GM23338 (cell line): ENCODE measurements at regions not wholly inside any gene's neighbourhood (a gene's known extent, or its start where the extent isn't known, plus 50 kb on each side); places are given as distances from the start of the nearest gene placed in this dataset.

Experiments used
- ATAC-seq: fragments of 200-7000 bp; cut with Tn5 transposase; 3 replicates; pipeline ENCODE4 v1.9.1; 2020
- DNase-seq: peaks from one replicate; pipeline ENCODE4 v3.0.0-alpha.2; 2015; ENCODE audit warnings: low spot score
- H2AFZ ChIP-seq: fragments of 200-600 bp; sonication (generic); 2 replicates; pipeline ENCODE4 v1.8.0; 2016; ENCODE audit warnings: antibody characterized with exemption, mild to moderate bottlenecking, moderate library complexity
- H3F3A ChIP-seq: fragments of 200-600 bp; sonication (generic); replicated peaks from 2 replicates; pipeline ENCODE4 v1.8.0; 2017; ENCODE audit warnings: antibody characterized with exemption, mixed run types, low read depth
- H3K27ac ChIP-seq: fragments of 200-600 bp; sonication (generic); 2 replicates; pipeline ENCODE4 v1.6.1; 2016; ENCODE audit warnings: low read depth
- H3K27me3 ChIP-seq: fragments of 200-600 bp; sonication (generic); 2 replicates; pipeline ENCODE4 v1.8.0; 2016; ENCODE audit warnings: mild to moderate bottlenecking, mixed run types, moderate library complexity; ENCODE audit not compliant: insufficient read depth
- H3K36me3 ChIP-seq: fragments of 200-600 bp; sonication (generic); 2 replicates; pipeline ENCODE4 v1.8.0; 2016; ENCODE audit warnings: mild to moderate bottlenecking; ENCODE audit not compliant: insufficient read depth
- H3K4me1 ChIP-seq: fragments of 200-600 bp; sonication (generic); 2 replicates; pipeline ENCODE4 v1.8.0; 2016; ENCODE audit warnings: mild to moderate bottlenecking, moderate library complexity; ENCODE audit not compliant: insufficient read depth
- H3K4me2 ChIP-seq: fragments of 200-600 bp; sonication (generic); 2 replicates; pipeline ENCODE4 v1.7.1; 2017; ENCODE audit warnings: mixed run types
- H3K4me3 ChIP-seq: fragments of 200-600 bp; sonication (generic); 2 replicates; pipeline ENCODE4 v1.6.1; 2016; ENCODE audit warnings: mixed run types
- H3K79me2 ChIP-seq: fragments of 200-600 bp; sonication (generic); replicated peaks from 2 replicates; pipeline ENCODE4 v1.8.0; 2017; ENCODE audit warnings: mild to moderate bottlenecking; ENCODE audit not compliant: insufficient read depth
- H3K9me2 ChIP-seq: fragments of 200-600 bp; sonication (generic); 2 replicates; pipeline ENCODE4 v1.8.0; 2017; ENCODE audit not compliant: insufficient read depth
- H4K20me1 ChIP-seq: fragments of 200-600 bp; sonication (generic); replicated peaks from 2 replicates; pipeline ENCODE4 v1.8.0; 2017; ENCODE audit warnings: mild to moderate bottlenecking; ENCODE audit not compliant: insufficient read depth
- H3K27ac Mint-ChIP-seq: 2 replicates; pipeline ENCODE4 v1.8.0; 2020; ENCODE audit warnings: inconsistent platforms, mild to moderate bottlenecking, moderate library complexity, mixed read lengths
- H3K27me3 Mint-ChIP-seq: 3 replicates; pipeline ENCODE4 v1.8.0; 2022; ENCODE audit warnings: low read depth, mild to moderate bottlenecking, moderate library complexity, mixed read lengths, inconsistent platforms; ENCODE audit not compliant: insufficient read depth, poor library complexity
- H3K36me3 Mint-ChIP-seq: 3 replicates; pipeline ENCODE4 v1.8.0; 2021; ENCODE audit warnings: low read depth, mild to moderate bottlenecking, inconsistent platforms, moderate library complexity, mixed read lengths
- H3K4me1 Mint-ChIP-seq: 3 replicates; pipeline ENCODE4 v1.8.0; 2020; ENCODE audit warnings: mild to moderate bottlenecking, inconsistent platforms, mixed read lengths
- H3K4me3 Mint-ChIP-seq: 3 replicates; pipeline ENCODE4 v1.8.0; 2021; ENCODE audit warnings: moderate library complexity, mild to moderate bottlenecking, inconsistent platforms, mixed read lengths
- H3K9me3 Mint-ChIP-seq: 3 replicates; pipeline ENCODE4 v1.8.0; 2020; ENCODE audit warnings: moderate library complexity, mild to moderate bottlenecking, inconsistent platforms, mixed read lengths
- NANOG ChIP-seq: IDR thresholded peaks from 2 replicates; pipeline ENCODE4 v1.6.1; 2016; ENCODE audit warnings: antibody characterized with exemption, borderline replicate concordance
- ZNF462 ChIP-seq: fragments of 250-450 bp; sonication (Bioruptor Pico); IDR thresholded peaks from 2 replicates; pipeline ENCODE4 v1.5.0; 2020; ENCODE audit warnings: mild to moderate bottlenecking, moderate library complexity

GRCh38 chr6:23561732-23562131, 564.3 kb upstream of the NRSN1 start:
- H3K27me3 Mint-ChIP-seq, result peaks cover 2% of the 10 kb centered on the region
- peaks cover 2% of the 10 kb centered on the region; the same call in 1 of the 2 replicates for H3K9me2 ChIP-seq
- no peak overlapping the region for H3K27ac ChIP-seq

More at GRCh38 chr6:23561732-23562131, 564.3 kb upstream of the NRSN1 start:
- Histone ChIP-seq H4K20me1 (no peaks in the 10 kb centered on the region), H2AFZ (peak overlapping the region; percentile 88; the same call in 1 of the 2 replicates), H3K79me2 (no peaks in the 10 kb centered on the region), H3K4me3 (no peak overlapping the region), H3K4me2 (no peak overlapping the region), H3K27me3 (no peaks in the 10 kb centered on the region), H3F3A (no peaks in the 10 kb centered on the region), H3K36me3 (no peaks in the 10 kb centered on the region), H3K4me1 (peaks cover 6% of the 10 kb centered on the region; the same call in 1 of the 2 replicates)
- DNase-seq (no peak), ATAC-seq (peak; percentile 90)
- Mint-ChIP-seq H3K36me3 (peaks cover 10% of the 10 kb centered on the region), H3K4me1 (peaks cover 14% of the 10 kb centered on the region), H3K9me3 (peaks cover 11% of the 10 kb centered on the region), H3K4me3 (no peak overlapping the region), H3K27ac (no peak overlapping the region)
- TF ChIP-seq NANOG (no peak), ZNF462 (peak; percentile 71)
